Stimulated activated CD4-positive, alpha-beta T cell treated with anti-CD3 and anti-CD28 coated beads, TNF-alpha, amount 100 ng/mL, for 24 hours (primary cell): ENCODE measurements at regions not wholly inside any gene's neighbourhood (a gene's known extent, or its start where the extent isn't known, plus 50 kb on each side); places are given as distances from the start of the nearest gene placed in this dataset.
"Not testable (repeated sequence)": the region's sequence is repeated elsewhere in the genome, so short reads cannot be mapped to it uniquely, and the experiment has no call there.

ENCODE experiments used
- DNase-seq, 3 experiments: peaks; one replicate each; pipeline ENCODE4 v3.0.0-alpha.2; 2020; ENCODE audit warnings: low read depth in 3 of 3

GRCh38 chr5:138647794-138648410 lies 72.7 kb upstream of the HSPA9 start:
- DNase-seq = no peak

GRCh38 chr5:138647261-138647788 lies 72.1 kb upstream of the HSPA9 start:
- no peak for DNase-seq

- no peak for DNase-seq
Measured at GRCh38 chr5:138646671-138647070, 71.5 kb upstream of the HSPA9 start.

GRCh38 chr5:138645778-138646575 lies 70.8 kb upstream of the HSPA9 start:
- DNase-seq = no peak

- DNase-seq = no peak
Measured at GRCh38 chr5:138643040-138643791, 68.0 kb upstream of the HSPA9 start.

- peak; percentile 60 to 81 (median 72) for DNase-seq
Measured at GRCh38 chr5:138641547-138642298, 66.5 kb upstream of the HSPA9 start.

GRCh38 chr5:138640646-138641254 lies 65.5 kb upstream of the HSPA9 start:
- no peak for DNase-seq

GRCh38 chr5:138640138-138640537 lies 64.9 kb upstream of the HSPA9 start:
- DNase-seq = no peak

GRCh38 chr5:138639326-138639725 lies 64.1 kb upstream of the HSPA9 start:
- DNase-seq = no peak

GRCh38 chr5:138637256-138637655 lies 62.1 kb upstream of the HSPA9 start:
- no peak for DNase-seq

GRCh38 chr5:138636398-138636944 lies 61.3 kb upstream of the HSPA9 start:
- DNase-seq = no peak

GRCh38 chr5:138635708-138636107 lies 60.5 kb upstream of the HSPA9 start:
- DNase-seq = no peak

- no peak for DNase-seq
Measured at GRCh38 chr5:138635265-138635664, 60.1 kb upstream of the HSPA9 start.

- not testable (repeated sequence) for DNase-seq
Measured at GRCh38 chr5:138634804-138635203, 59.6 kb upstream of the HSPA9 start.

- DNase-seq = peak in 1 of 3 experiments; percentile 31
Measured at GRCh38 chr5:138632900-138633489, 57.8 kb upstream of the HSPA9 start.

GRCh38 chr5:138631096-138631928 lies 56.1 kb upstream of the HSPA9 start:
- no peak for DNase-seq

GRCh38 chr5:138629392-138629791 lies 54.2 kb upstream of the HSPA9 start:
- no peak for DNase-seq

GRCh38 chr5:138626333-138626944 lies 51.2 kb upstream of the HSPA9 start:
- DNase-seq = no peak

- no peak for DNase-seq
Measured at GRCh38 chr5:138625134-138625533, 49.9 kb upstream of the HSPA9 start.
